H1 (cell line): ENCODE measurements at regions not wholly inside any gene's neighbourhood (a gene's known extent, or its start where the extent isn't known, plus 50 kb on each side); places are given as distances from the start of the nearest gene placed in this dataset.

Experiments used
- CREB1 ChIP-seq: IDR thresholded peaks from 2 replicates; pipeline ENCODE4 v1.6.1; 2012; ENCODE audit warnings: inconsistent platforms
- EZH2 ChIP-seq: fragments of 200-600 bp; sonication (generic); IDR thresholded peaks from 2 replicates; pipeline ENCODE4 v1.7.1; 2012; ENCODE audit warnings: low read depth, mild to moderate bottlenecking, moderate library complexity, low read length, inconsistent platforms; ENCODE audit not compliant: severe bottlenecking
- FOSL1 ChIP-seq: IDR thresholded peaks from 2 replicates; pipeline ENCODE4 v1.6.1; 2011; ENCODE audit warnings: mild to moderate bottlenecking, low read depth, low read length, moderate library complexity; ENCODE audit not compliant: insufficient read depth
- NRF1 ChIP-seq: IDR thresholded peaks from 2 replicates; pipeline ENCODE4 v1.6.1; 2011; ENCODE audit warnings: mild to moderate bottlenecking, low read depth, low read length, improper control_type of control experiment
- SIN3A ChIP-seq, 2 experiments: IDR thresholded peaks in 1 of 2; conservative IDR thresholded peaks in 1 of 2; 2 replicates each; pipeline ENCODE4 v1.6.1; 2011 to 2012; ENCODE audit warnings: low read length in 2 of 2, improper control_type of control experiment in 1 of 2, low read depth in 1 of 2, mild to moderate bottlenecking in 1 of 2
- ZNF274 ChIP-seq: IDR thresholded peaks from 2 replicates; pipeline ENCODE4 v1.7.0; 2012; ENCODE audit warnings: low read length, borderline replicate concordance; ENCODE audit errors: extremely low read depth
- TF ChIP-seq, protein P1 (sequence below): fragments of 300-600 bp; sonication (generic); IDR thresholded peaks from 2 replicates; pipeline ENCODE4 v1.7.1; 2012; ENCODE audit warnings: low read length, moderate library complexity, mild to moderate bottlenecking, inconsistent platforms; ENCODE audit not compliant: insufficient replicate concordance
- TF ChIP-seq, protein P2 (sequence below), 3 experiments: IDR thresholded peaks; 1 replicate in 2 of 3; 2 replicates in 1 of 3; pipeline versions ENCODE4 v1.5.1 to v1.6.1; 2011; ENCODE audit warnings: low read length in 3 of 3, mild to moderate bottlenecking in 3 of 3, inconsistent platforms in 2 of 3, low read depth in 1 of 3, moderate library complexity in 1 of 3; ENCODE audit not compliant: insufficient read depth in 1 of 3; ENCODE audit errors: control extremely low read depth in 1 of 3
- TF ChIP-seq, protein P3 (sequence below): IDR thresholded peaks from 2 replicates; pipeline ENCODE4 v1.6.1; 2011; ENCODE audit warnings: low read length, improper control_type of control experiment

DNA sequence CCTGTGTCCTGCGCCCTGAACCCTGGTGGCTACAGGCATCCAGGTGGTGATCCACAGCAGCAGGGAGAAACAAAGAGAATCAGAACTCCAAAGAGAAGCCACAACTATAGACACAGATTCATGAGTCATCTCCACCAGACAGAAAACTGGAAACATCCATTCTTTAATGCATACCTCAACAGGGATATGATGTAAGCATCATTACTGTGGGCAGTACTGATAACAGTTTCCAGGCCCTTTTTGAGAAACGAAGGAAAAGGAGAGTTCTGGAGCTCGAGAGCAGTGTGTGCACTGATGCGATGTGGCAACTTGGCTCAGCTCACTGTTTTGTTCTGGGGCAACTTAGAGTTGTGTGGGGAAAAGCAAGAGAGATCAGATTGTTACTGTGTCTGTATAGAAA is 215.6 kb upstream of the ADAMTS16 start:
- TF ChIP-seq, protein P1, sequence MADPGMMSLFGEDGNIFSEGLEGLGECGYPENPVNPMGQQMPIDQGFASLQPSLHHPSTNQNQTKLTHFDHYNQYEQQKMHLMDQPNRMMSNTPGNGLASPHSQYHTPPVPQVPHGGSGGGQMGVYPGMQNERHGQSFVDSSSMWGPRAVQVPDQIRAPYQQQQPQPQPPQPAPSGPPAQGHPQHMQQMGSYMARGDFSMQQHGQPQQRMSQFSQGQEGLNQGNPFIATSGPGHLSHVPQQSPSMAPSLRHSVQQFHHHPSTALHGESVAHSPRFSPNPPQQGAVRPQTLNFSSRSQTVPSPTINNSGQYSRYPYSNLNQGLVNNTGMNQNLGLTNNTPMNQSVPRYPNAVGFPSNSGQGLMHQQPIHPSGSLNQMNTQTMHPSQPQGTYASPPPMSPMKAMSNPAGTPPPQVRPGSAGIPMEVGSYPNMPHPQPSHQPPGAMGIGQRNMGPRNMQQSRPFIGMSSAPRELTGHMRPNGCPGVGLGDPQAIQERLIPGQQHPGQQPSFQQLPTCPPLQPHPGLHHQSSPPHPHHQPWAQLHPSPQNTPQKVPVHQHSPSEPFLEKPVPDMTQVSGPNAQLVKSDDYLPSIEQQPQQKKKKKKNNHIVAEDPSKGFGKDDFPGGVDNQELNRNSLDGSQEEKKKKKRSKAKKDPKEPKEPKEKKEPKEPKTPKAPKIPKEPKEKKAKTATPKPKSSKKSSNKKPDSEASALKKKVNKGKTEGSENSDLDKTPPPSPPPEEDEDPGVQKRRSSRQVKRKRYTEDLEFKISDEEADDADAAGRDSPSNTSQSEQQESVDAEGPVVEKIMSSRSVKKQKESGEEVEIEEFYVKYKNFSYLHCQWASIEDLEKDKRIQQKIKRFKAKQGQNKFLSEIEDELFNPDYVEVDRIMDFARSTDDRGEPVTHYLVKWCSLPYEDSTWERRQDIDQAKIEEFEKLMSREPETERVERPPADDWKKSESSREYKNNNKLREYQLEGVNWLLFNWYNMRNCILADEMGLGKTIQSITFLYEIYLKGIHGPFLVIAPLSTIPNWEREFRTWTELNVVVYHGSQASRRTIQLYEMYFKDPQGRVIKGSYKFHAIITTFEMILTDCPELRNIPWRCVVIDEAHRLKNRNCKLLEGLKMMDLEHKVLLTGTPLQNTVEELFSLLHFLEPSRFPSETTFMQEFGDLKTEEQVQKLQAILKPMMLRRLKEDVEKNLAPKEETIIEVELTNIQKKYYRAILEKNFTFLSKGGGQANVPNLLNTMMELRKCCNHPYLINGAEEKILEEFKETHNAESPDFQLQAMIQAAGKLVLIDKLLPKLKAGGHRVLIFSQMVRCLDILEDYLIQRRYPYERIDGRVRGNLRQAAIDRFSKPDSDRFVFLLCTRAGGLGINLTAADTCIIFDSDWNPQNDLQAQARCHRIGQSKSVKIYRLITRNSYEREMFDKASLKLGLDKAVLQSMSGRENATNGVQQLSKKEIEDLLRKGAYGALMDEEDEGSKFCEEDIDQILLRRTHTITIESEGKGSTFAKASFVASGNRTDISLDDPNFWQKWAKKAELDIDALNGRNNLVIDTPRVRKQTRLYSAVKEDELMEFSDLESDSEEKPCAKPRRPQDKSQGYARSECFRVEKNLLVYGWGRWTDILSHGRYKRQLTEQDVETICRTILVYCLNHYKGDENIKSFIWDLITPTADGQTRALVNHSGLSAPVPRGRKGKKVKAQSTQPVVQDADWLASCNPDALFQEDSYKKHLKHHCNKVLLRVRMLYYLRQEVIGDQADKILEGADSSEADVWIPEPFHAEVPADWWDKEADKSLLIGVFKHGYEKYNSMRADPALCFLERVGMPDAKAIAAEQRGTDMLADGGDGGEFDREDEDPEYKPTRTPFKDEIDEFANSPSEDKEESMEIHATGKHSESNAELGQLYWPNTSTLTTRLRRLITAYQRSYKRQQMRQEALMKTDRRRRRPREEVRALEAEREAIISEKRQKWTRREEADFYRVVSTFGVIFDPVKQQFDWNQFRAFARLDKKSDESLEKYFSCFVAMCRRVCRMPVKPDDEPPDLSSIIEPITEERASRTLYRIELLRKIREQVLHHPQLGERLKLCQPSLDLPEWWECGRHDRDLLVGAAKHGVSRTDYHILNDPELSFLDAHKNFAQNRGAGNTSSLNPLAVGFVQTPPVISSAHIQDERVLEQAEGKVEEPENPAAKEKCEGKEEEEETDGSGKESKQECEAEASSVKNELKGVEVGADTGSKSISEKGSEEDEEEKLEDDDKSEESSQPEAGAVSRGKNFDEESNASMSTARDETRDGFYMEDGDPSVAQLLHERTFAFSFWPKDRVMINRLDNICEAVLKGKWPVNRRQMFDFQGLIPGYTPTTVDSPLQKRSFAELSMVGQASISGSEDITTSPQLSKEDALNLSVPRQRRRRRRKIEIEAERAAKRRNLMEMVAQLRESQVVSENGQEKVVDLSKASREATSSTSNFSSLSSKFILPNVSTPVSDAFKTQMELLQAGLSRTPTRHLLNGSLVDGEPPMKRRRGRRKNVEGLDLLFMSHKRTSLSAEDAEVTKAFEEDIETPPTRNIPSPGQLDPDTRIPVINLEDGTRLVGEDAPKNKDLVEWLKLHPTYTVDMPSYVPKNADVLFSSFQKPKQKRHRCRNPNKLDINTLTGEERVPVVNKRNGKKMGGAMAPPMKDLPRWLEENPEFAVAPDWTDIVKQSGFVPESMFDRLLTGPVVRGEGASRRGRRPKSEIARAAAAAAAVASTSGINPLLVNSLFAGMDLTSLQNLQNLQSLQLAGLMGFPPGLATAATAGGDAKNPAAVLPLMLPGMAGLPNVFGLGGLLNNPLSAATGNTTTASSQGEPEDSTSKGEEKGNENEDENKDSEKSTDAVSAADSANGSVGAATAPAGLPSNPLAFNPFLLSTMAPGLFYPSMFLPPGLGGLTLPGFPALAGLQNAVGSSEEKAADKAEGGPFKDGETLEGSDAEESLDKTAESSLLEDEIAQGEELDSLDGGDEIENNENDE, result no peak
- TF ChIP-seq SIN3A (conservative IDR thresholded peaks at IDR 0.05 in 1 of 2, IDR thresholded peaks at IDR 0.05 in 1 of 2; ENCODE audit: low read depth in 1 of 2, low read length in 2 of 2) (no peak), ZNF274 (no peak), FOSL1 (no peak), EZH2 (no peak), CREB1 (no peak), NRF1 (no peak)
- TF ChIP-seq, protein P2, sequence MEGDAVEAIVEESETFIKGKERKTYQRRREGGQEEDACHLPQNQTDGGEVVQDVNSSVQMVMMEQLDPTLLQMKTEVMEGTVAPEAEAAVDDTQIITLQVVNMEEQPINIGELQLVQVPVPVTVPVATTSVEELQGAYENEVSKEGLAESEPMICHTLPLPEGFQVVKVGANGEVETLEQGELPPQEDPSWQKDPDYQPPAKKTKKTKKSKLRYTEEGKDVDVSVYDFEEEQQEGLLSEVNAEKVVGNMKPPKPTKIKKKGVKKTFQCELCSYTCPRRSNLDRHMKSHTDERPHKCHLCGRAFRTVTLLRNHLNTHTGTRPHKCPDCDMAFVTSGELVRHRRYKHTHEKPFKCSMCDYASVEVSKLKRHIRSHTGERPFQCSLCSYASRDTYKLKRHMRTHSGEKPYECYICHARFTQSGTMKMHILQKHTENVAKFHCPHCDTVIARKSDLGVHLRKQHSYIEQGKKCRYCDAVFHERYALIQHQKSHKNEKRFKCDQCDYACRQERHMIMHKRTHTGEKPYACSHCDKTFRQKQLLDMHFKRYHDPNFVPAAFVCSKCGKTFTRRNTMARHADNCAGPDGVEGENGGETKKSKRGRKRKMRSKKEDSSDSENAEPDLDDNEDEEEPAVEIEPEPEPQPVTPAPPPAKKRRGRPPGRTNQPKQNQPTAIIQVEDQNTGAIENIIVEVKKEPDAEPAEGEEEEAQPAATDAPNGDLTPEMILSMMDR (IDR thresholded peaks at IDR 0.05; ENCODE audit: control extremely low read depth in 1 of 3, insufficient read depth in 1 of 3, low read depth in 1 of 3, low read length in 3 of 3), result no peak
- TF ChIP-seq, protein P3, sequence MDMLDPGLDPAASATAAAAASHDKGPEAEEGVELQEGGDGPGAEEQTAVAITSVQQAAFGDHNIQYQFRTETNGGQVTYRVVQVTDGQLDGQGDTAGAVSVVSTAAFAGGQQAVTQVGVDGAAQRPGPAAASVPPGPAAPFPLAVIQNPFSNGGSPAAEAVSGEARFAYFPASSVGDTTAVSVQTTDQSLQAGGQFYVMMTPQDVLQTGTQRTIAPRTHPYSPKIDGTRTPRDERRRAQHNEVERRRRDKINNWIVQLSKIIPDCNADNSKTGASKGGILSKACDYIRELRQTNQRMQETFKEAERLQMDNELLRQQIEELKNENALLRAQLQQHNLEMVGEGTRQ, result no peak
